Thymus (tissue), 11 donors: ENCODE measurements at regions not wholly inside any gene's neighbourhood (a gene's known extent, or its start where the extent isn't known, plus 50 kb on each side); places are given as distances from the start of the nearest gene placed in this dataset.
"Not testable (repeated sequence)": the region's sequence is repeated elsewhere in the genome, so short reads cannot be mapped to it uniquely, and the experiment has no call there.

Experiments
- DNase-seq, 9 donors: peaks; one replicate each; pipeline ENCODE4 v3.0.0-alpha.2; 2013; ENCODE audit warnings: low spot score in 9 of 9, low read depth in 6 of 9, missing footprints in 1 of 9
- H3K27ac ChIP-seq, 2 donors: one replicate each; pipeline ENCODE4 v1.5.1; 2013; ENCODE audit warnings: control low read depth in 1 of 2, low read depth in 1 of 2, low read length in 1 of 2, mild to moderate bottlenecking in 1 of 2, moderate library complexity in 1 of 2
- H3K27me3 ChIP-seq, 2 donors: one replicate each; pipeline ENCODE4 v1.5.1; 2013; ENCODE audit warnings: low read length in 1 of 2; ENCODE audit not compliant: control insufficient read depth in 2 of 2, insufficient read depth in 1 of 2
- H3K36me3 ChIP-seq, 2 donors: one replicate each; pipeline ENCODE4 v1.5.1; 2013; ENCODE audit warnings: low read length in 1 of 2, mild to moderate bottlenecking in 1 of 2, moderate library complexity in 1 of 2; ENCODE audit not compliant: control insufficient read depth in 2 of 2, insufficient read depth in 2 of 2
- H3K4me1 ChIP-seq, 2 donors: one replicate each; pipeline ENCODE4 v1.5.1; 2013; ENCODE audit warnings: low read length in 2 of 2; ENCODE audit not compliant: control insufficient read depth in 2 of 2, insufficient read depth in 2 of 2
- H3K4me3 ChIP-seq, 2 donors: one replicate each; pipeline ENCODE4 v1.5.1; 2013; ENCODE audit warnings: low read length in 2 of 2, control low read depth in 1 of 2, mild to moderate bottlenecking in 1 of 2
- H3K9me3 ChIP-seq, 2 donors: one replicate each; pipeline ENCODE4 v1.5.1; 2013; ENCODE audit warnings: low read length in 1 of 2, mild to moderate bottlenecking in 1 of 2; ENCODE audit not compliant: control insufficient read depth in 2 of 2, insufficient read depth in 1 of 2
- WGBS: extraction: QIAGEN DNeasy Blood & Tissue Kit; methylation state at CpG from one replicate; pipeline ENCODE4 v1.1.7; 2013; 5-methylcytosine and 5-hydroxymethylcytosine counted together
- donor health status: healthy.

GRCh38 chr5:111612013-111612630, 99.8 kb upstream of the STARD4 start:
- 95% methylated on average over 32 of the region's 32 CpGs for WGBS
- not testable (repeated sequence) for DNase-seq, H3K4me1 ChIP-seq, H3K36me3 ChIP-seq, H3K9me3 ChIP-seq, H3K27ac ChIP-seq, H3K4me3 ChIP-seq, H3K27me3 ChIP-seq

- no peak overlapping the region for H3K4me3 ChIP-seq
- no peaks in the 10 kb centered on the region for H3K36me3 ChIP-seq
- no peaks in the 10 kb centered on the region for H3K27me3 ChIP-seq
- WGBS: 75% methylated on average over 2 of the region's 2 CpGs
- no peak for DNase-seq
- H3K4me1 ChIP-seq: no peaks in the 10 kb centered on the region
- no peaks in the 10 kb centered on the region for H3K9me3 ChIP-seq
- H3K27ac ChIP-seq: no peak overlapping the region
Observed at GRCh38 chr5:111606194-111606593, 93.9 kb upstream of the STARD4 start.

- Histone ChIP-seq H3K36me3 (no peaks in the 10 kb centered on the region), H3K9me3 (no peaks in the 10 kb centered on the region), H3K27me3 (no peaks in the 10 kb centered on the region), H3K4me1 (no peaks in the 10 kb centered on the region), H3K4me3 (no peak overlapping the region), H3K27ac (no peak overlapping the region)
- 98% methylated on average over 2 of the region's 2 CpGs for WGBS
- no peak for DNase-seq
Observed at GRCh38 chr5:111603446-111603827, 91.1 kb upstream of the STARD4 start.

GRCh38 chr5:111602817-111603445, 90.6 kb upstream of the STARD4 start:
- DNase-seq: no peak
- WGBS: 90% methylated on average over 5 of the region's 5 CpGs

GRCh38 chr5:111598996-111599395, 86.7 kb upstream of the STARD4 start:
- no peak for DNase-seq
- Histone ChIP-seq H3K4me3 (no peak overlapping the region), H3K9me3 (peaks cover 4 to 18% of the 10 kb centered on the region in 2 donors)

More at GRCh38 chr5:111602817-111603445, 90.6 kb upstream of the STARD4 start:
- Histone ChIP-seq H3K27me3 (no peaks in the 10 kb centered on the region), H3K4me3 (no peak overlapping the region), H3K9me3 (no peaks in the 10 kb centered on the region), H3K36me3 (no peaks in the 10 kb centered on the region), H3K27ac (no peak overlapping the region), H3K4me1 (no peaks in the 10 kb centered on the region)

GRCh38 chr5:111597491-111597890, 85.2 kb upstream of the STARD4 start:
- Histone ChIP-seq H3K36me3 (no peaks in the 10 kb centered on the region), H3K9me3 (peaks cover 4 to 18% of the 10 kb centered on the region in 2 donors), H3K27ac (no peak overlapping the region), H3K4me1 (no peaks in the 10 kb centered on the region), H3K27me3 (no peaks in the 10 kb centered on the region), H3K4me3 (no peak overlapping the region)
- DNase-seq: no peak
- WGBS: 98% methylated on average over 2 of the region's 2 CpGs

More at GRCh38 chr5:111598996-111599395, 86.7 kb upstream of the STARD4 start:
- 93% methylated on average over 2 of the region's 2 CpGs for WGBS
- Histone ChIP-seq H3K36me3 (no peaks in the 10 kb centered on the region), H3K27ac (no peak overlapping the region), H3K27me3 (no peaks in the 10 kb centered on the region), H3K4me1 (no peaks in the 10 kb centered on the region)

- Histone ChIP-seq H3K27me3 (no peaks in the 10 kb centered on the region), H3K4me3 (no peak overlapping the region), H3K9me3 (peaks cover 4 to 18% of the 10 kb centered on the region in 2 donors), H3K36me3 (no peaks in the 10 kb centered on the region), H3K27ac (no peak overlapping the region), H3K4me1 (no peaks in the 10 kb centered on the region)
- DNase-seq: no peak
- 94% methylated on average over 5 of the region's 5 CpGs for WGBS
Observed at GRCh38 chr5:111596705-111597104, 84.4 kb upstream of the STARD4 start.

- Histone ChIP-seq H3K4me3 (no peak overlapping the region), H3K36me3 (no peaks in the 10 kb centered on the region), H3K4me1 (no peaks in the 10 kb centered on the region), H3K9me3 (peaks cover 4 to 18% of the 10 kb centered on the region in 2 donors), H3K27me3 (no peaks in the 10 kb centered on the region), H3K27ac (no peak overlapping the region)
- no peak for DNase-seq
- WGBS: 53% methylated on average over 4 of the region's 4 CpGs
Observed at GRCh38 chr5:111595425-111595824, 83.1 kb upstream of the STARD4 start.

GRCh38 chr5:111589316-111589715, 77.0 kb upstream of the STARD4 start:
- no peak overlapping the region for H3K27ac ChIP-seq
- no peak overlapping the region for H3K4me3 ChIP-seq
- no peaks in the 10 kb centered on the region for H3K4me1 ChIP-seq
- 96% methylated on average over 1 of the region's 1 CpG for WGBS
- no peaks in the 10 kb centered on the region for H3K27me3 ChIP-seq
- no peaks in the 10 kb centered on the region for H3K36me3 ChIP-seq
- DNase-seq: no peak
- H3K9me3 ChIP-seq: no peaks in the 10 kb centered on the region
